ENCODE measurements at regions not wholly inside any gene's neighbourhood (a gene's known extent, or its start where the extent isn't known, plus 50 kb on each side); places are given as distances from the start of the nearest gene placed in this dataset.

GRCh38 chr5:98992552-98992951, 63.7 kb upstream of the CHD1 start:
- TF ChIP-seq CTCF (IDR thresholded peaks at IDR 0.05) (no peak), POLR2A (IDR thresholded peaks at IDR 0.05) (no peak)
